ENCODE measurements at regions not wholly inside any gene's neighbourhood (a gene's known extent, or its start where the extent isn't known, plus 50 kb on each side); places are given as distances from the start of the nearest gene placed in this dataset.

DNA sequence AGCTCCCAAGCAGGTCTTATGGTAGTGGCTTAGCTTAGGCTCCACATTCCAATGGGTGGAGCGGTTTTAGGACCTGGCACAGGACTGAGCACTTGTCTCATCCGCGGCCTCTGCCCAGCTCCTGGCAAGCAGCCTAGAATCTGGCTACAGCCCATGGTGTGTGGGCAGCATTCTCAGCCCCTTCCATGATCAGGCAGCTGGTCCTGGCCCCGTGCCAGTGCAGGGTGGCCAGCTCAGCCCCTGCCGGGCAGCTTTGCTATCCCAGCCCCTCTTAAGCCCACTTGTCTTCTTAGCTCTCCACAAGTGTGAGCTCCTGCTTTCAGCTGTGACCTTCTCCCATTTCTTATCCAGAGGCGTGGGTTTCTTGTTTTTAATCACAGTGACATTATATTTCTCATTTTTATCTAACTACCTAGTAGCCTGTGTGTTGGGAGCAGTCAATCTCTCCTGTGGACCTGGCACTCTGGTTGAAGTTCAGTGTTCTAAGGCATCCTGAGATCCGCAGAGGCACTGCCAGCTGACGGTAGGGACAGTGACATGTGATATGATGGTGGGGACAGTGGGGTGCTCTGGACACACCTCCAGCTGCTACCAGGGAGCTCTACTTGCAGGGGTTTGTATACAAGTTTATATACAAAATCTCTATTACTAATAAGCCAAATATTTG, 84.5 kb upstream of the PRNP start:
- no peak overlapping the region for H3K4me3 ChIP-seq (replicated peaks in 1 of 2; ENCODE audit: low read depth in 2 of 2, low read length in 2 of 2)
- DNase-seq (ENCODE audit: low read depth in 2 of 2), result peak in 1 of 2 donors; percentile 41
- TF ChIP-seq, protein P1, sequence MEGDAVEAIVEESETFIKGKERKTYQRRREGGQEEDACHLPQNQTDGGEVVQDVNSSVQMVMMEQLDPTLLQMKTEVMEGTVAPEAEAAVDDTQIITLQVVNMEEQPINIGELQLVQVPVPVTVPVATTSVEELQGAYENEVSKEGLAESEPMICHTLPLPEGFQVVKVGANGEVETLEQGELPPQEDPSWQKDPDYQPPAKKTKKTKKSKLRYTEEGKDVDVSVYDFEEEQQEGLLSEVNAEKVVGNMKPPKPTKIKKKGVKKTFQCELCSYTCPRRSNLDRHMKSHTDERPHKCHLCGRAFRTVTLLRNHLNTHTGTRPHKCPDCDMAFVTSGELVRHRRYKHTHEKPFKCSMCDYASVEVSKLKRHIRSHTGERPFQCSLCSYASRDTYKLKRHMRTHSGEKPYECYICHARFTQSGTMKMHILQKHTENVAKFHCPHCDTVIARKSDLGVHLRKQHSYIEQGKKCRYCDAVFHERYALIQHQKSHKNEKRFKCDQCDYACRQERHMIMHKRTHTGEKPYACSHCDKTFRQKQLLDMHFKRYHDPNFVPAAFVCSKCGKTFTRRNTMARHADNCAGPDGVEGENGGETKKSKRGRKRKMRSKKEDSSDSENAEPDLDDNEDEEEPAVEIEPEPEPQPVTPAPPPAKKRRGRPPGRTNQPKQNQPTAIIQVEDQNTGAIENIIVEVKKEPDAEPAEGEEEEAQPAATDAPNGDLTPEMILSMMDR (IDR thresholded peaks at IDR 0.05; ENCODE audit: low read depth, low read length), result no peak

DNA sequence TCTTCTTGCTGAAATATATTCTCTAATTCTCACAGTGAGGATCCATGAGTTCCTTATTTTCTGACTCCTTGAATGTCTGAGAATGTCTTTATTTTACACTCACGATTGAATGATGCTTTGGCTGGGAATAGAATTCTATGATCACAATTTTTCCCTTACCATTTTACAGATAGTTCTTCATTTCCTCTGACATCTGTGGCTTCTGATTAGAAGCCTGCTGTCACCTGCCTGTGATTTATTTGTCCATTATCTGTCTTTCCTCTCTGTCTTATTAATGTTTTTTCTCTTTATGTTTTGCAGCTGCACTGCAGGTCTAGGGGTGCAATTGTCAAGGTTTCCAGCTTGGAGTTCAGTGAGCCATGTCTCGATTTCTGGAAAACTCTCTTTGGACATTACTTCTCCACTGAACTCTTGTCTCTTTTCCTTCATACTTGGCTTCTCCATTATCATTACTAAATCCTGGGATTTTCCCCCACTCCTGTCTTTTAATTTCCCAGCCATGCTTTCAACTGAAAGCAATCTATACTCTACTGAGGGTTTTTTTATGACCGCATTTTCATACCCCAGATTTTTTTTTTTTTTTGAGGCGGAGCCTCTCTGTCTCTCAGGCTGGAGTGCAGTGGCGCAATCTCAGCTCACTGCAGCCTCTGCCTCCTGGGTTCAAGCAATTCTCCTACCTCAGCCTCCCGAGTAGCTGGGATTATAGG, 85.8 kb upstream of the PRNP start:
- TF ChIP-seq, protein P1 (IDR thresholded peaks at IDR 0.05; ENCODE audit: low read depth, low read length), result no peak
- no peak for DNase-seq (ENCODE audit: low read depth in 2 of 2)
- H3K4me3 ChIP-seq (replicated peaks in 1 of 2; ENCODE audit: low read depth in 2 of 2, low read length in 2 of 2), result no peak overlapping the region

DNA sequence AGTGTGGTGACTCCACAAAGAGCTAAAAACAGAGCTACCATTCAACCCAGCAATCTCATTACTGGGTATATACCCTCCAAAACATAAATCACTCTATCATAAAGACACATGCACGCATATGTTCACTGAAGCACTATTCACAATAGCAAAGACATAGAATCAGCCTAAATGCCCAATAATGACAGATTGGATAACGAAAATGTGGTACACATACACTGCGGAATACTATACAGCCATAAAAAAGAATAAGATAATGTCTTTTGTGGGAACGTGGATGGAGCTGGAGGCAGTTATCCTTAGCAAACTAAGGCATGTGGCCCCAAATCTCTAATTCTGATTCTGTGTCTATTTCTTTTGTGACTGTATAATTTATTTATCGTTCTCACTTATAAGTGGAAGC, 89.0 kb upstream of the PRNP start:
- TF ChIP-seq, protein P1 (IDR thresholded peaks at IDR 0.05; ENCODE audit: low read depth, low read length), result no peak
- no peak for DNase-seq (ENCODE audit: low read depth in 2 of 2)
- H3K4me3 ChIP-seq (replicated peaks in 1 of 2; ENCODE audit: low read depth in 2 of 2, low read length in 2 of 2), result no peak overlapping the region

DNA sequence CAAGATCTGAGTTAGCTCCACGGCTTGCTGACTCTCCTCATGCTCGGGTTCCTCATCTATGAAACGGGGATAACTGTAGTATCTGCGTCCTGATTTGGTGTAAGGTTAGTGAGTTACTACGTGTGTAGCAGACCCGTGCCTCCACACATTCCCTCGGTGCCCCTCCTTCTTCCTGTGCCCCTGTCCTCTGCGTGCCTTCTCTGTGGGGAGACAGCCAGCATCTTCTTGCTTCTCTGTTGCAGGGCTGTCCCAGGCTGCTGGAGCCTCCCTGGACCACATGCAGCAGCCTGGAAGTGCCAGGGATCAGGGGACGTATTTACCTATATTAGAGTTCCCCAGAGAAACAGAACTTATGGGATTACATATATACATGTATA, 93.1 kb upstream of the PRNP start:
- DNase-seq (ENCODE audit: low read depth in 2 of 2), result no peak
- no peak overlapping the region for H3K4me3 ChIP-seq (replicated peaks in 1 of 2; ENCODE audit: low read depth in 2 of 2, low read length in 2 of 2)
- TF ChIP-seq, protein P1 (IDR thresholded peaks at IDR 0.05; ENCODE audit: low read depth, low read length), result no peak

DNA sequence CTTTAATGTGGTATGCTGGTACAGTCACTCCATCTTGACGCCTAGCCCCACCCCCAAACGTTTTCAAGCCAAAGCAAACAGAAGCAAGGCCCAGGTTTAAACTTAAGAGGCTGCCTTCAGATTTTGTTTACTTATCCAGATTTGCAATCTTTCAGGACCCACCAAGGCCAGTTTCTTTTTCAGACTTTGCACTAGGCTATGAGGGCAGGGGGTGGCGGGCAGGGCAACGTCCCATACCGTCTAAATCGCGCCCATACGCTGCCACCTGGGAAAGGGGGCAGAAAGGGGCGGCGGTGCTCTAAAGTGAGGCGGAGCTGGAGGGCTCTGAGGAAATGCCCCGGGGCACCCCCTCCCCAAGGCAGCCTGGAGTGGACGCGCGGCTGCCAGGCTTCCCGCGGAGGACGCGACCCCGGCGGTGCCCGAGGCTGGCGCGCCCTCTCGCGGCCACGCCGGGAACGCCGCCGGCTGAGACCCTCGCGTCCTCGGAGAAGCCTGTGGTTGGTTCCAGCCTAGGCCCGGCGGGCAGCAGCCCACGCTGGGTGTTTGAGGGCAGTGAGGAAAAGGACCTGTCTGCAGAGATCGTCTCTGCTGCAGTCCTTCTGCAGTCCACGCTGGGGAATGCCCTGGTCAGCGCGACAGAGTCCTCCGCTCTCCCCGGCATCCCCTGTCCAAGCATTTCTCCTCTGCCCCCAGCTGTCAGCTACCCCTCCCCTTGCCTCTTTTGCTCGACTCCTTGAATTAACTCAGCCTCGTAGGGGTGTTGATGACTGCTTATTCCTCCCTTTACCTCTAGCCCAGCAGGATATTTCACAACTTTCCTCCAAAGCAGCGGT, 93.7 kb upstream of the PRNP start:
- TF ChIP-seq, protein P1 (IDR thresholded peaks at IDR 0.05; ENCODE audit: low read depth, low read length), result peak; percentile 47
- DNase-seq (ENCODE audit: low read depth in 2 of 2), result peak; percentile 44 to 47
- peak overlapping the region; percentile 40 to 46 for H3K4me3 ChIP-seq (replicated peaks in 1 of 2; ENCODE audit: low read depth in 2 of 2, low read length in 2 of 2)

DNA sequence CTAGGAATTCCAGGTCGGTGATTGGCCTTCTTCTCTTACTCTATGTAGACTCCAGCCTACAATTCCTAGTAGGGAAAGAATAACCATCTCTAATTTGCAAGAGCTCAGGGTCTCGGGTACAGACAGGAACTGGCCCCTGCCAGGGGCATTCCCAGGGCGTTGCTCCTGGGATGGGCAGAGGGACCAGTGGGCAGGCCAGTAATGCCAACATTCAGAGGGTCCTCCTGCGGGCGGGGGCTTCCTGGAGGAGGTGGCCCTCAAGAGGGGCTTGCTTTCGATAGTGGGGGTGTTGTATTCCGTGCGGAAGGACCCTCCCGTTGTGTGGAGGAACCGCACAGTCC, 94.3 kb upstream of the PRNP start:
- DNase-seq (ENCODE audit: low read depth in 2 of 2), result no peak
- TF ChIP-seq, protein P1 (IDR thresholded peaks at IDR 0.05; ENCODE audit: low read depth, low read length), result no peak
- H3K4me3 ChIP-seq (replicated peaks in 1 of 2; ENCODE audit: low read depth in 2 of 2, low read length in 2 of 2), result no peak overlapping the region
